ENCODE measurements at regions not wholly inside any gene's neighbourhood (a gene's known extent, or its start where the extent isn't known, plus 50 kb on each side); places are given as distances from the start of the nearest gene placed in this dataset.

- no peak for TF ChIP-seq YY1 (IDR thresholded peaks at IDR 0.05; ENCODE audit: insufficient read depth, insufficient read length)
- no peak for TF ChIP-seq SUZ12 (IDR thresholded peaks at IDR 0.05; ENCODE audit: extremely low read depth, insufficient read depth, insufficient read length)
Observed at GRCh38 chr14:98962118-98962517, 309.9 kb downstream of the BCL11B start.
